Endothelial cell of umbilical vein (primary cell): ENCODE measurements at regions not wholly inside any gene's neighbourhood (a gene's known extent, or its start where the extent isn't known, plus 50 kb on each side); places are given as distances from the start of the nearest gene placed in this dataset.

Experiments used
- BruUV-seq: library from RNA; stranded (reverse); fragments of 400-500 nt; replicated peaks from 2 replicates; lab custom pipeline; 2021; lab: Mats Ljungman, UMichigan
- CTCF ChIA-PET: fragments of 300-600, 350-600 bp; sonication (Branson Sonifier 250); formaldehyde crosslinking; loops from one replicate; lab custom pipeline; 2021; ENCODE audit warnings: antibody characterized with exemption, inconsistent platforms; lab: Charles Lee
- POLR2A ChIA-PET: fragments of 300-600, 350-600 bp; sonication (Branson Sonifier 250); formaldehyde crosslinking; loops from one replicate; lab custom pipeline; 2021; ENCODE audit warnings: antibody characterized with exemption, inconsistent platforms; lab: Charles Lee
- DNase-seq: peaks from one replicate; pipeline ENCODE4 v3.0.0-alpha.2; 2011; ENCODE audit warnings: low read depth, low spot score
- FAIRE-seq: peaks from 2 replicates; lab custom pipeline; 2011; peaks lifted over from hg19 to GRCh38; lab: Jason Lieb, UNC
- H2AFZ ChIP-seq: 2 replicates; pipeline ENCODE4 v1.6.0; 2012; ENCODE audit warnings: low read depth, low read length, control low read depth, inconsistent platforms
- H3K27ac ChIP-seq: 2 replicates; pipeline ENCODE4 v1.5.1; 2011; ENCODE audit warnings: low read depth, mild to moderate bottlenecking, control low read depth, low read length, moderate library complexity; ENCODE audit not compliant: insufficient read depth
- H3K27me3 ChIP-seq, 2 experiments: 2 replicates each; pipeline versions ENCODE4 v1.6.0 to v1.6.1; 2011; ENCODE audit warnings: low read length in 2 of 2, mixed read lengths in 1 of 2; ENCODE audit not compliant: control insufficient read depth in 2 of 2, insufficient read depth in 2 of 2
- H3K36me3 ChIP-seq, 2 experiments: 2 replicates in 1 of 2; 3 replicates in 1 of 2; pipeline ENCODE4 v1.5.1; 2011; ENCODE audit warnings: low read length in 2 of 2, mild to moderate bottlenecking in 1 of 2, moderate library complexity in 1 of 2; ENCODE audit not compliant: control insufficient read depth in 2 of 2, insufficient read depth in 2 of 2; ENCODE audit errors: extremely low read depth in 1 of 2
- H3K4me1 ChIP-seq: 3 replicates; pipeline ENCODE4 v1.5.1; 2011; ENCODE audit warnings: mild to moderate bottlenecking, low read length; ENCODE audit not compliant: control insufficient read depth, insufficient read depth; ENCODE audit errors: extremely low read depth
- H3K4me2 ChIP-seq: 2 replicates; pipeline ENCODE4 v1.6.1; 2011; ENCODE audit warnings: low read length, control low read depth, mixed read lengths; ENCODE audit not compliant: insufficient read depth
- H3K4me3 ChIP-seq, 3 experiments: fragments of 200-600 bp in 1 of 3; sonication (generic), shearing (Covaris generic) in 1 of 3; replicated peaks in 1 of 3; 2 replicates each; pipeline ENCODE4 v1.5.1; 2011 to 2016; ENCODE audit warnings: control low read depth in 3 of 3, low read length in 3 of 3, mild to moderate bottlenecking in 2 of 3, inconsistent platforms in 1 of 3, low read depth in 1 of 3, moderate library complexity in 1 of 3; ENCODE audit not compliant: insufficient read depth in 1 of 3
- H3K79me2 ChIP-seq: 2 replicates; pipeline ENCODE4 v1.6.0; 2012; ENCODE audit warnings: low read length, inconsistent platforms; ENCODE audit not compliant: control insufficient read depth, insufficient read depth
- H3K9ac ChIP-seq: replicated peaks from 2 replicates; pipeline ENCODE3; 2011; ENCODE audit warnings: low read length, control low read depth; ENCODE audit not compliant: insufficient read depth; ENCODE audit errors: extremely low read depth
- H3K9me1 ChIP-seq: replicated peaks from 3 replicates; pipeline ENCODE4 v1.6.0; 2011; ENCODE audit warnings: mild to moderate bottlenecking, low read length; ENCODE audit not compliant: control insufficient read depth, insufficient read depth; ENCODE audit errors: extremely low read depth
- H3K9me3 ChIP-seq: replicated peaks from 2 replicates; pipeline ENCODE4 v1.5.1; 2012; ENCODE audit warnings: low read length, inconsistent platforms; ENCODE audit not compliant: control insufficient read depth, insufficient read depth
- H4K20me1 ChIP-seq: replicated peaks from 2 replicates; pipeline ENCODE3; 2011; ENCODE audit warnings: mild to moderate bottlenecking, low read length; ENCODE audit not compliant: control insufficient read depth, insufficient read depth; ENCODE audit errors: extremely low read depth
- EZH2 ChIP-seq: IDR thresholded peaks from 2 replicates; pipeline ENCODE4 v1.6.1; 2012; ENCODE audit warnings: borderline replicate concordance, low read depth, mild to moderate bottlenecking, moderate library complexity, low read length, inconsistent platforms; ENCODE audit not compliant: severe bottlenecking
- FOS ChIP-seq: IDR thresholded peaks from 2 replicates; pipeline ENCODE4 v1.6.1; 2011; ENCODE audit warnings: mild to moderate bottlenecking, low read length, moderate library complexity, borderline replicate concordance; ENCODE audit not compliant: insufficient read depth
- GATA2 ChIP-seq: IDR thresholded peaks from 2 replicates; pipeline ENCODE4 v1.7.0; 2011; ENCODE audit warnings: low read depth, mild to moderate bottlenecking, moderate library complexity, mixed read lengths, low read length; ENCODE audit not compliant: insufficient read length, insufficient read depth
- JUN ChIP-seq: IDR thresholded peaks from 2 replicates; pipeline ENCODE4 v1.6.1; 2011; ENCODE audit warnings: borderline replicate concordance, low read depth; ENCODE audit not compliant: insufficient read length, insufficient read depth
- MYC ChIP-seq: IDR thresholded peaks from one replicate; pipeline ENCODE4 v1.6.1; 2011; ENCODE audit warnings: mild to moderate bottlenecking, low read depth, low read length
- POLR2A ChIP-seq: IDR thresholded peaks from 2 replicates; pipeline ENCODE4 v1.6.1; 2012; ENCODE audit warnings: low read depth, mild to moderate bottlenecking, control low read depth, low read length
- POLR2AphosphoS5 ChIP-seq: IDR thresholded peaks from 2 replicates; pipeline ENCODE4 v1.6.1; 2012; ENCODE audit warnings: low read depth, mild to moderate bottlenecking, control low read depth, low read length, moderate library complexity; ENCODE audit not compliant: insufficient read depth
- dilution Hi-C: fragments of 300-500 bp; cut with MboI; formaldehyde crosslinking; loops from one replicate; pipeline ENCODE4 v1.15.0; 2019; ENCODE audit warnings: low sequenced_read_pairs; ENCODE audit not compliant: extremely low pct_ligation_motif_present
- intact Hi-C: fragments of 100-400 bp; cut with micrococcal nuclease; formaldehyde crosslinking; loops from one replicate; pipeline ENCODE4 v1.10.0; 2022
- TF ChIP-seq, protein P1 (sequence below), 2 donors: IDR thresholded peaks; 1 replicate in 1 of 2; 2 replicates in 1 of 2; pipeline ENCODE4 v1.5.1; 2011; ENCODE audit warnings: low read length in 2 of 2, mild to moderate bottlenecking in 2 of 2, moderate library complexity in 2 of 2, control low read depth in 1 of 2, inconsistent platforms in 1 of 2, low read depth in 1 of 2; ENCODE audit not compliant: insufficient read depth in 1 of 2; ENCODE audit errors: extremely low read depth in 1 of 2
- TF ChIP-seq, protein P2 (sequence below): IDR thresholded peaks from 2 replicates; pipeline ENCODE4 v1.6.1; 2011; ENCODE audit not compliant: insufficient read depth, insufficient read length

DNA sequence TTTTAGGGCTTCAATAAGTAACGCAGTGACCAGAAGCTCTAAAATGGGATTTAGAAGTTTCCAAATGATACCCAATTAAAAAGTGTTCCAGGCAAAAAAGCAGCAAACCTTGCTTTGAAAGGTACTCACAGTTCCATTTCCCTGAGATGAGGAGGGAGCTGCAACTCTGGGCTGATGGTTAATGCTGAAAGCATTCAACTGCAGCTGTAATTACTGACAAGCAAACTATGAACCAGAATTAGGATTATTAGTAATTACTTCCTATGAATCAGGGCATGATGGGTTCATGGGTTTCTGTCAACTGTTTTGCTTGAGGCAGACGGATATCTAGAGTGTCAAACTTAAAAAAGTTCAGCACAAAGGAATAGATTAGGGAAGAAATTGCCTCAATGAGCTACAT lies 357.4 kb downstream of the STIM2 start:
- no peak overlapping the region for H3K4me2 ChIP-seq
- intact Hi-C loops (no loop called here), dilution Hi-C loops (no loop called here)
- H3K27ac ChIP-seq: no peak overlapping the region
- FAIRE-seq: no peak
- BruUV-seq: no TSS peak
- H3K9ac ChIP-seq: no peak overlapping the region
- ChIA-PET CTCF (no interaction called here), POLR2A (no interaction called here)
- no peaks in the 10 kb centered on the region for H3K4me1 ChIP-seq
- no peaks in the 10 kb centered on the region for H4K20me1 ChIP-seq
- no peak for DNase-seq
- TF ChIP-seq FOS (no peak), POLR2AphosphoS5 (no peak), EZH2 (no peak), JUN (no peak), POLR2A (no peak), GATA2 (no peak), MYC (no peak)
- TF ChIP-seq, protein P1, sequence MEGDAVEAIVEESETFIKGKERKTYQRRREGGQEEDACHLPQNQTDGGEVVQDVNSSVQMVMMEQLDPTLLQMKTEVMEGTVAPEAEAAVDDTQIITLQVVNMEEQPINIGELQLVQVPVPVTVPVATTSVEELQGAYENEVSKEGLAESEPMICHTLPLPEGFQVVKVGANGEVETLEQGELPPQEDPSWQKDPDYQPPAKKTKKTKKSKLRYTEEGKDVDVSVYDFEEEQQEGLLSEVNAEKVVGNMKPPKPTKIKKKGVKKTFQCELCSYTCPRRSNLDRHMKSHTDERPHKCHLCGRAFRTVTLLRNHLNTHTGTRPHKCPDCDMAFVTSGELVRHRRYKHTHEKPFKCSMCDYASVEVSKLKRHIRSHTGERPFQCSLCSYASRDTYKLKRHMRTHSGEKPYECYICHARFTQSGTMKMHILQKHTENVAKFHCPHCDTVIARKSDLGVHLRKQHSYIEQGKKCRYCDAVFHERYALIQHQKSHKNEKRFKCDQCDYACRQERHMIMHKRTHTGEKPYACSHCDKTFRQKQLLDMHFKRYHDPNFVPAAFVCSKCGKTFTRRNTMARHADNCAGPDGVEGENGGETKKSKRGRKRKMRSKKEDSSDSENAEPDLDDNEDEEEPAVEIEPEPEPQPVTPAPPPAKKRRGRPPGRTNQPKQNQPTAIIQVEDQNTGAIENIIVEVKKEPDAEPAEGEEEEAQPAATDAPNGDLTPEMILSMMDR (IDR thresholded peaks at IDR 0.05; ENCODE audit: extremely low read depth in 1 of 2, insufficient read depth in 1 of 2, low read depth in 1 of 2, low read length in 2 of 2): no peak
- TF ChIP-seq, protein P2, sequence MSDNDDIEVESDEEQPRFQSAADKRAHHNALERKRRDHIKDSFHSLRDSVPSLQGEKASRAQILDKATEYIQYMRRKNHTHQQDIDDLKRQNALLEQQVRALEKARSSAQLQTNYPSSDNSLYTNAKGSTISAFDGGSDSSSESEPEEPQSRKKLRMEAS: no peak
- H3K36me3 ChIP-seq: no peaks in the 10 kb centered on the region
- no peaks in the 10 kb centered on the region for H3K9me3 ChIP-seq
- no peaks in the 10 kb centered on the region for H3K27me3 ChIP-seq
- H3K4me3 ChIP-seq: no peak overlapping the region
- H3K9me1 ChIP-seq: no peaks in the 10 kb centered on the region
- H3K79me2 ChIP-seq: no peaks in the 10 kb centered on the region
- H2AFZ ChIP-seq: no peak overlapping the region
